Choroid plexus epithelial cell (primary cell): ENCODE measurements at regions not wholly inside any gene's neighbourhood (a gene's known extent, or its start where the extent isn't known, plus 50 kb on each side); places are given as distances from the start of the nearest gene placed in this dataset.

Source experiments
- DNase-seq: peaks from one replicate; pipeline ENCODE4 v3.0.0-alpha.2; 2010; ENCODE audit warnings: low read depth
- H3K4me3 ChIP-seq: 2 replicates; pipeline ENCODE4 v1.5.1; 2011; ENCODE audit warnings: low read depth, mild to moderate bottlenecking, control low read depth, low read length, moderate library complexity
- CTCF ChIP-seq: conservative IDR thresholded peaks from 2 replicates; pipeline ENCODE4 v1.5.1; 2011; ENCODE audit warnings: low read depth, mild to moderate bottlenecking, control low read depth, inconsistent platforms, low read length, moderate library complexity

- H3K4me3 ChIP-seq, result no peak overlapping the region
- DNase-seq, result no peak
- no peak for TF ChIP-seq CTCF
Observed at GRCh38 chr11:27244900-27245299, 118.1 kb downstream of the CCDC34 start.

GRCh38 chr11:27242591-27242990, 120.4 kb downstream of the CCDC34 start:
- TF ChIP-seq CTCF, result no peak
- peak; percentile 44 for DNase-seq
- H3K4me3 ChIP-seq, result no peak overlapping the region

GRCh38 chr11:27241311-27242122, 121.5 kb downstream of the CCDC34 start:
- DNase-seq, result peak; percentile 46
- H3K4me3 ChIP-seq, result no peak overlapping the region
- TF ChIP-seq CTCF, result no peak

GRCh38 chr11:27239305-27239942, 123.6 kb downstream of the CCDC34 start:
- no peak for DNase-seq
- no peak for TF ChIP-seq CTCF
- no peak overlapping the region for H3K4me3 ChIP-seq

GRCh38 chr11:27238811-27239210, 124.2 kb downstream of the CCDC34 start:
- TF ChIP-seq CTCF, result no peak
- no peak for DNase-seq
- no peak overlapping the region for H3K4me3 ChIP-seq

GRCh38 chr11:27237643-27238042, 125.4 kb downstream of the CCDC34 start:
- DNase-seq, result no peak
- TF ChIP-seq CTCF, result no peak

More at GRCh38 chr11:27237643-27238042, 125.4 kb downstream of the CCDC34 start:
- no peak overlapping the region for H3K4me3 ChIP-seq
